GM23338 (cell line): ENCODE measurements at regions not wholly inside any gene's neighbourhood (a gene's known extent, or its start where the extent isn't known, plus 50 kb on each side); places are given as distances from the start of the nearest gene placed in this dataset.

Source experiments
- ATAC-seq: fragments of 200-7000 bp; cut with Tn5 transposase; 3 replicates; pipeline ENCODE4 v1.9.1; 2020
- DNase-seq: peaks from one replicate; pipeline ENCODE4 v3.0.0-alpha.2; 2015; ENCODE audit warnings: low spot score
- H2AFZ ChIP-seq: fragments of 200-600 bp; sonication (generic); 2 replicates; pipeline ENCODE4 v1.8.0; 2016; ENCODE audit warnings: antibody characterized with exemption, mild to moderate bottlenecking, moderate library complexity
- H3F3A ChIP-seq: fragments of 200-600 bp; sonication (generic); replicated peaks from 2 replicates; pipeline ENCODE4 v1.8.0; 2017; ENCODE audit warnings: antibody characterized with exemption, mixed run types, low read depth
- H3K27ac ChIP-seq: fragments of 200-600 bp; sonication (generic); 2 replicates; pipeline ENCODE4 v1.6.1; 2016; ENCODE audit warnings: low read depth
- H3K27me3 ChIP-seq: fragments of 200-600 bp; sonication (generic); 2 replicates; pipeline ENCODE4 v1.8.0; 2016; ENCODE audit warnings: mild to moderate bottlenecking, mixed run types, moderate library complexity; ENCODE audit not compliant: insufficient read depth
- H3K36me3 ChIP-seq: fragments of 200-600 bp; sonication (generic); 2 replicates; pipeline ENCODE4 v1.8.0; 2016; ENCODE audit warnings: mild to moderate bottlenecking; ENCODE audit not compliant: insufficient read depth
- H3K4me1 ChIP-seq: fragments of 200-600 bp; sonication (generic); 2 replicates; pipeline ENCODE4 v1.8.0; 2016; ENCODE audit warnings: mild to moderate bottlenecking, moderate library complexity; ENCODE audit not compliant: insufficient read depth
- H3K4me2 ChIP-seq: fragments of 200-600 bp; sonication (generic); 2 replicates; pipeline ENCODE4 v1.7.1; 2017; ENCODE audit warnings: mixed run types
- H3K4me3 ChIP-seq: fragments of 200-600 bp; sonication (generic); 2 replicates; pipeline ENCODE4 v1.6.1; 2016; ENCODE audit warnings: mixed run types
- H3K79me2 ChIP-seq: fragments of 200-600 bp; sonication (generic); replicated peaks from 2 replicates; pipeline ENCODE4 v1.8.0; 2017; ENCODE audit warnings: mild to moderate bottlenecking; ENCODE audit not compliant: insufficient read depth
- H3K9me2 ChIP-seq: fragments of 200-600 bp; sonication (generic); 2 replicates; pipeline ENCODE4 v1.8.0; 2017; ENCODE audit not compliant: insufficient read depth
- H4K20me1 ChIP-seq: fragments of 200-600 bp; sonication (generic); replicated peaks from 2 replicates; pipeline ENCODE4 v1.8.0; 2017; ENCODE audit warnings: mild to moderate bottlenecking; ENCODE audit not compliant: insufficient read depth
- H3K27ac Mint-ChIP-seq: 2 replicates; pipeline ENCODE4 v1.8.0; 2020; ENCODE audit warnings: inconsistent platforms, mild to moderate bottlenecking, moderate library complexity, mixed read lengths
- H3K27me3 Mint-ChIP-seq: 3 replicates; pipeline ENCODE4 v1.8.0; 2022; ENCODE audit warnings: low read depth, mild to moderate bottlenecking, moderate library complexity, mixed read lengths, inconsistent platforms; ENCODE audit not compliant: insufficient read depth, poor library complexity
- H3K36me3 Mint-ChIP-seq: 3 replicates; pipeline ENCODE4 v1.8.0; 2021; ENCODE audit warnings: low read depth, mild to moderate bottlenecking, inconsistent platforms, moderate library complexity, mixed read lengths
- H3K4me1 Mint-ChIP-seq: 3 replicates; pipeline ENCODE4 v1.8.0; 2020; ENCODE audit warnings: mild to moderate bottlenecking, inconsistent platforms, mixed read lengths
- H3K4me3 Mint-ChIP-seq: 3 replicates; pipeline ENCODE4 v1.8.0; 2021; ENCODE audit warnings: moderate library complexity, mild to moderate bottlenecking, inconsistent platforms, mixed read lengths
- H3K9me3 Mint-ChIP-seq: 3 replicates; pipeline ENCODE4 v1.8.0; 2020; ENCODE audit warnings: moderate library complexity, mild to moderate bottlenecking, inconsistent platforms, mixed read lengths
- CREB1 ChIP-seq: fragments of 250-450 bp; sonication (Bioruptor Pico); IDR thresholded peaks from 2 replicates; pipeline ENCODE4 v1.5.0; 2020; ENCODE audit warnings: low read depth, mild to moderate bottlenecking, moderate library complexity
- EZH2 ChIP-seq: fragments of 200-600 bp; sonication (generic); IDR thresholded peaks from one replicate; pipeline ENCODE4 v1.8.0; 2017; ENCODE audit warnings: antibody characterized with exemption, mild to moderate bottlenecking, low read depth; ENCODE audit not compliant: unreplicated experiment
- EZH2phosphoT487 ChIP-seq: fragments of 200-600 bp; sonication (generic); IDR thresholded peaks from one replicate; pipeline ENCODE4 v1.8.1; 2018; ENCODE audit warnings: antibody characterized with exemption; ENCODE audit not compliant: unreplicated experiment
- JUNB ChIP-seq: IDR thresholded peaks from one replicate; pipeline ENCODE4 v1.6.1; 2016; ENCODE audit warnings: antibody characterized with exemption; ENCODE audit not compliant: unreplicated experiment
- NANOG ChIP-seq: IDR thresholded peaks from 2 replicates; pipeline ENCODE4 v1.6.1; 2016; ENCODE audit warnings: antibody characterized with exemption, borderline replicate concordance
- POLR2AphosphoS5 ChIP-seq: IDR thresholded peaks from 2 replicates; pipeline ENCODE4 v1.6.1; 2016; ENCODE audit warnings: antibody characterized with exemption, low read depth
- STAT1 ChIP-seq: IDR thresholded peaks from one replicate; pipeline ENCODE4 v1.6.1; 2016; ENCODE audit warnings: antibody characterized with exemption; ENCODE audit not compliant: unreplicated experiment
- ZNF114 ChIP-seq: fragments of 250-450 bp; sonication (Bioruptor Pico); IDR thresholded peaks from 2 replicates; pipeline ENCODE4 v1.5.0; 2020; ENCODE audit warnings: mild to moderate bottlenecking, moderate library complexity
- ZNF331 ChIP-seq: fragments of 250-450 bp; sonication (Bioruptor Pico); IDR thresholded peaks from 2 replicates; pipeline ENCODE4 v1.5.0; 2020; ENCODE audit warnings: low read depth, mild to moderate bottlenecking, moderate library complexity
- TF ChIP-seq, protein P1 (sequence below): IDR thresholded peaks from 2 replicates; pipeline ENCODE4 v1.6.1; 2016; ENCODE audit warnings: antibody characterized with exemption
- TF ChIP-seq, protein P2 (sequence below): fragments of 250-450 bp; sonication (Bioruptor Pico); IDR thresholded peaks from 2 replicates; pipeline ENCODE4 v1.5.0; 2020; ENCODE audit warnings: mild to moderate bottlenecking, moderate library complexity
- TF ChIP-seq, protein P3 (sequence below): IDR thresholded peaks from one replicate; pipeline ENCODE4 v1.6.1; 2018; ENCODE audit warnings: antibody characterized with exemption; ENCODE audit not compliant: unreplicated experiment
- TF ChIP-seq, protein P4 (sequence below), 2 experiments: fragments of 200-600 bp in 1 of 2; sonication (generic) in 1 of 2; conservative IDR thresholded peaks; 2 replicates each; pipeline versions ENCODE4 v1.5.1 to v1.6.1; 2016 to 2017; ENCODE audit warnings: antibody characterized with exemption in 2 of 2, low read depth in 2 of 2, mild to moderate bottlenecking in 2 of 2, moderate library complexity in 1 of 2

DNA sequence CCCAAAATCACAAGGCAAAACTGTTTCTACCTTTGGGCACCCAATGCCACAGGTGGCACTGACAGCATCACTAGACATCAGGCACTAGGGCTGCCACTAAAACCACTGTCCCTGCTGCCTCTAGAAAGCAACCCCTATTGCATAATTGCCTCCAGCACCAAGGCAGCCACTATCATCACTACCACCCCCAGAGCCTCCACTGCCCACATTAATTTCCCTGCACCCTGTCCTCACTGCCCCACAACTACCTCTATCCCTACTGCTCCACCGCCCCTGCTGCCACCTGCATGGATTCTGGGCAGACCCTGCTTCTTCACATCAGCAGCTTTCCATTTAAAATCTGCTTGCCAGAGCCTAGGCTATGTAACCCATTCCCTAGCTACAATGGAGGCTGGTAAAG, 68.6 kb upstream of the CACHD1 start:
- no peaks in the 10 kb centered on the region for H3K36me3 Mint-ChIP-seq
- no peak overlapping the region for H3K4me3 ChIP-seq
- DNase-seq (no peak), ATAC-seq (no peak)
- no peak overlapping the region for H2AFZ ChIP-seq
- H3K79me2 ChIP-seq, result no peaks in the 10 kb centered on the region
- TF ChIP-seq POLR2AphosphoS5 (no peak), NANOG (no peak), ZNF114 (no peak), EZH2 (no peak), EZH2phosphoT487 (no peak), STAT1 (no peak), JUNB (no peak), ZNF331 (CRISPR knock-in tag) (no peak), CREB1 (no peak)
- TF ChIP-seq, protein P1, sequence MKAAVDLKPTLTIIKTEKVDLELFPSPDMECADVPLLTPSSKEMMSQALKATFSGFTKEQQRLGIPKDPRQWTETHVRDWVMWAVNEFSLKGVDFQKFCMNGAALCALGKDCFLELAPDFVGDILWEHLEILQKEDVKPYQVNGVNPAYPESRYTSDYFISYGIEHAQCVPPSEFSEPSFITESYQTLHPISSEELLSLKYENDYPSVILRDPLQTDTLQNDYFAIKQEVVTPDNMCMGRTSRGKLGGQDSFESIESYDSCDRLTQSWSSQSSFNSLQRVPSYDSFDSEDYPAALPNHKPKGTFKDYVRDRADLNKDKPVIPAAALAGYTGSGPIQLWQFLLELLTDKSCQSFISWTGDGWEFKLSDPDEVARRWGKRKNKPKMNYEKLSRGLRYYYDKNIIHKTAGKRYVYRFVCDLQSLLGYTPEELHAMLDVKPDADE, result no peak
- TF ChIP-seq, protein P2, sequence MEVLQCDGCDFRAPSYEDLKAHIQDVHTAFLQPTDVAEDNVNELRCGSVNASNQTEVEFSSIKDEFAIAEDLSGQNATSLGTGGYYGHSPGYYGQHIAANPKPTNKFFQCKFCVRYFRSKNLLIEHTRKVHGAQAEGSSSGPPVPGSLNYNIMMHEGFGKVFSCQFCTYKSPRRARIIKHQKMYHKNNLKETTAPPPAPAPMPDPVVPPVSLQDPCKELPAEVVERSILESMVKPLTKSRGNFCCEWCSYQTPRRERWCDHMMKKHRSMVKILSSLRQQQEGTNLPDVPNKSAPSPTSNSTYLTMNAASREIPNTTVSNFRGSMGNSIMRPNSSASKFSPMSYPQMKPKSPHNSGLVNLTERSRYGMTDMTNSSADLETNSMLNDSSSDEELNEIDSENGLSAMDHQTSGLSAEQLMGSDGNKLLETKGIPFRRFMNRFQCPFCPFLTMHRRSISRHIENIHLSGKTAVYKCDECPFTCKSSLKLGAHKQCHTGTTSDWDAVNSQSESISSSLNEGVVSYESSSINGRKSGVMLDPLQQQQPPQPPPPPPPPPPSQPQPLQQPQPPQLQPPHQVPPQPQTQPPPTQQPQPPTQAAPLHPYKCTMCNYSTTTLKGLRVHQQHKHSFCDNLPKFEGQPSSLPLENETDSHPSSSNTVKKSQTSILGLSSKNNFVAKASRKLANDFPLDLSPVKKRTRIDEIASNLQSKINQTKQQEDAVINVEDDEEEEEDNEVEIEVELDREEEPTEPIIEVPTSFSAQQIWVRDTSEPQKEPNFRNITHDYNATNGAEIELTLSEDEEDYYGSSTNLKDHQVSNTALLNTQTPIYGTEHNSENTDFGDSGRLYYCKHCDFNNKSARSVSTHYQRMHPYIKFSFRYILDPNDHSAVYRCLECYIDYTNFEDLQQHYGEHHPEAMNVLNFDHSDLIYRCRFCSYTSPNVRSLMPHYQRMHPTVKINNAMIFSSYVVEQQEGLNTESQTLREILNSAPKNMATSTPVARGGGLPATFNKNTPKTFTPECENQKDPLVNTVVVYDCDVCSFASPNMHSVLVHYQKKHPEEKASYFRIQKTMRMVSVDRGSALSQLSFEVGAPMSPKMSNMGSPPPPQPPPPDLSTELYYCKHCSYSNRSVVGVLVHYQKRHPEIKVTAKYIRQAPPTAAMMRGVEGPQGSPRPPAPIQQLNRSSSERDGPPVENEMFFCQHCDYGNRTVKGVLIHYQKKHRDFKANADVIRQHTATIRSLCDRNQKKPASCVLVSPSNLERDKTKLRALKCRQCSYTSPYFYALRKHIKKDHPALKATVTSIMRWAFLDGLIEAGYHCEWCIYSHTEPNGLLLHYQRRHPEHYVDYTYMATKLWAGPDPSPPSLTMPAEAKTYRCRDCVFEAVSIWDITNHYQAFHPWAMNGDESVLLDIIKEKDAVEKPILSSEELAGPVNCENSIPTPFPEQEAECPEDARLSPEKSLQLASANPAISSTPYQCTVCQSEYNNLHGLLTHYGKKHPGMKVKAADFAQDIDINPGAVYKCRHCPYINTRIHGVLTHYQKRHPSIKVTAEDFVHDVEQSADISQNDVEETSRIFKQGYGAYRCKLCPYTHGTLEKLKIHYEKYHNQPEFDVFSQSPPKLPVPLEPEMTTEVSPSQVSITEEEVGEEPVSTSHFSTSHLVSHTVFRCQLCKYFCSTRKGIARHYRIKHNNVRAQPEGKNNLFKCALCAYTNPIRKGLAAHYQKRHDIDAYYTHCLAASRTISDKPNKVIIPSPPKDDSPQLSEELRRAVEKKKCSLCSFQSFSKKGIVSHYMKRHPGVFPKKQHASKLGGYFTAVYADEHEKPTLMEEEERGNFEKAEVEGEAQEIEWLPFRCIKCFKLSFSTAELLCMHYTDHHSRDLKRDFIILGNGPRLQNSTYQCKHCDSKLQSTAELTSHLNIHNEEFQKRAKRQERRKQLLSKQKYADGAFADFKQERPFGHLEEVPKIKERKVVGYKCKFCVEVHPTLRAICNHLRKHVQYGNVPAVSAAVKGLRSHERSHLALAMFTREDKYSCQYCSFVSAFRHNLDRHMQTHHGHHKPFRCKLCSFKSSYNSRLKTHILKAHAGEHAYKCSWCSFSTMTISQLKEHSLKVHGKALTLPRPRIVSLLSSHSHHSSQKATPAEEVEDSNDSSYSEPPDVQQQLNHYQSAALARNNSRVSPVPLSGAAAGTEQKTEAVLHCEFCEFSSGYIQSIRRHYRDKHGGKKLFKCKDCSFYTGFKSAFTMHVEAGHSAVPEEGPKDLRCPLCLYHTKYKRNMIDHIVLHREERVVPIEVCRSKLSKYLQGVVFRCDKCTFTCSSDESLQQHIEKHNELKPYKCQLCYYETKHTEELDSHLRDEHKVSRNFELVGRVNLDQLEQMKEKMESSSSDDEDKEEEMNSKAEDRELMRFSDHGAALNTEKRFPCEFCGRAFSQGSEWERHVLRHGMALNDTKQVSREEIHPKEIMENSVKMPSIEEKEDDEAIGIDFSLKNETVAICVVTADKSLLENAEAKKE (CRISPR knock-in tag), result no peak
- TF ChIP-seq, protein P3, sequence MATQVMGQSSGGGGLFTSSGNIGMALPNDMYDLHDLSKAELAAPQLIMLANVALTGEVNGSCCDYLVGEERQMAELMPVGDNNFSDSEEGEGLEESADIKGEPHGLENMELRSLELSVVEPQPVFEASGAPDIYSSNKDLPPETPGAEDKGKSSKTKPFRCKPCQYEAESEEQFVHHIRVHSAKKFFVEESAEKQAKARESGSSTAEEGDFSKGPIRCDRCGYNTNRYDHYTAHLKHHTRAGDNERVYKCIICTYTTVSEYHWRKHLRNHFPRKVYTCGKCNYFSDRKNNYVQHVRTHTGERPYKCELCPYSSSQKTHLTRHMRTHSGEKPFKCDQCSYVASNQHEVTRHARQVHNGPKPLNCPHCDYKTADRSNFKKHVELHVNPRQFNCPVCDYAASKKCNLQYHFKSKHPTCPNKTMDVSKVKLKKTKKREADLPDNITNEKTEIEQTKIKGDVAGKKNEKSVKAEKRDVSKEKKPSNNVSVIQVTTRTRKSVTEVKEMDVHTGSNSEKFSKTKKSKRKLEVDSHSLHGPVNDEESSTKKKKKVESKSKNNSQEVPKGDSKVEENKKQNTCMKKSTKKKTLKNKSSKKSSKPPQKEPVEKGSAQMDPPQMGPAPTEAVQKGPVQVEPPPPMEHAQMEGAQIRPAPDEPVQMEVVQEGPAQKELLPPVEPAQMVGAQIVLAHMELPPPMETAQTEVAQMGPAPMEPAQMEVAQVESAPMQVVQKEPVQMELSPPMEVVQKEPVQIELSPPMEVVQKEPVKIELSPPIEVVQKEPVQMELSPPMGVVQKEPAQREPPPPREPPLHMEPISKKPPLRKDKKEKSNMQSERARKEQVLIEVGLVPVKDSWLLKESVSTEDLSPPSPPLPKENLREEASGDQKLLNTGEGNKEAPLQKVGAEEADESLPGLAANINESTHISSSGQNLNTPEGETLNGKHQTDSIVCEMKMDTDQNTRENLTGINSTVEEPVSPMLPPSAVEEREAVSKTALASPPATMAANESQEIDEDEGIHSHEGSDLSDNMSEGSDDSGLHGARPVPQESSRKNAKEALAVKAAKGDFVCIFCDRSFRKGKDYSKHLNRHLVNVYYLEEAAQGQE, result no peak
- TF ChIP-seq, protein P4, sequence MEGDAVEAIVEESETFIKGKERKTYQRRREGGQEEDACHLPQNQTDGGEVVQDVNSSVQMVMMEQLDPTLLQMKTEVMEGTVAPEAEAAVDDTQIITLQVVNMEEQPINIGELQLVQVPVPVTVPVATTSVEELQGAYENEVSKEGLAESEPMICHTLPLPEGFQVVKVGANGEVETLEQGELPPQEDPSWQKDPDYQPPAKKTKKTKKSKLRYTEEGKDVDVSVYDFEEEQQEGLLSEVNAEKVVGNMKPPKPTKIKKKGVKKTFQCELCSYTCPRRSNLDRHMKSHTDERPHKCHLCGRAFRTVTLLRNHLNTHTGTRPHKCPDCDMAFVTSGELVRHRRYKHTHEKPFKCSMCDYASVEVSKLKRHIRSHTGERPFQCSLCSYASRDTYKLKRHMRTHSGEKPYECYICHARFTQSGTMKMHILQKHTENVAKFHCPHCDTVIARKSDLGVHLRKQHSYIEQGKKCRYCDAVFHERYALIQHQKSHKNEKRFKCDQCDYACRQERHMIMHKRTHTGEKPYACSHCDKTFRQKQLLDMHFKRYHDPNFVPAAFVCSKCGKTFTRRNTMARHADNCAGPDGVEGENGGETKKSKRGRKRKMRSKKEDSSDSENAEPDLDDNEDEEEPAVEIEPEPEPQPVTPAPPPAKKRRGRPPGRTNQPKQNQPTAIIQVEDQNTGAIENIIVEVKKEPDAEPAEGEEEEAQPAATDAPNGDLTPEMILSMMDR (conservative IDR thresholded peaks at IDR 0.05; ENCODE audit: low read depth in 2 of 2), result no peak
- no peaks in the 10 kb centered on the region for H3K27me3 ChIP-seq
- H3K36me3 ChIP-seq, result no peaks in the 10 kb centered on the region
- no peaks in the 10 kb centered on the region for H4K20me1 ChIP-seq
- peaks cover 10% of the 10 kb centered on the region for H3K9me2 ChIP-seq
- H3K4me1 Mint-ChIP-seq, result peaks cover 6% of the 10 kb centered on the region; the same call in 1 of the 3 replicates
- H3K27me3 Mint-ChIP-seq, result no peaks in the 10 kb centered on the region
- no peak overlapping the region for H3K4me3 Mint-ChIP-seq
- no peak overlapping the region for H3K27ac Mint-ChIP-seq
- H3K4me2 ChIP-seq, result no peak overlapping the region
- H3F3A ChIP-seq, result no peaks in the 10 kb centered on the region
- no peaks in the 10 kb centered on the region for H3K9me3 Mint-ChIP-seq
- no peak overlapping the region for H3K27ac ChIP-seq
- H3K4me1 ChIP-seq, result no peaks in the 10 kb centered on the region
